ENCODE measurements at regions not wholly inside any gene's neighbourhood (a gene's known extent, or its start where the extent isn't known, plus 50 kb on each side); places are given as distances from the start of the nearest gene placed in this dataset.
A peak's percentile ranks its signal among the peaks of the same experiment; 100 is the strongest.

- no peak for DNase-seq
These were observed 434.4 kb upstream of the RGPD4 start for GRCh38 chr2:107392241-107392704.

- DNase-seq, result no peak
These were observed 433.2 kb upstream of the RGPD4 start for GRCh38 chr2:107393516-107393915.

- no peak for DNase-seq
These were observed 428.0 kb upstream of the RGPD4 start for GRCh38 chr2:107398683-107399082.

- DNase-seq, result no peak
These were observed 424.4 kb upstream of the RGPD4 start for GRCh38 chr2:107402330-107402729.

- no peak for DNase-seq
These were observed 421.4 kb upstream of the RGPD4 start for GRCh38 chr2:107405261-107405660.

GRCh38 chr2:107407017-107407416 lies 419.7 kb upstream of the RGPD4 start:
- no peak for DNase-seq

GRCh38 chr2:107407974-107408373 lies 418.7 kb upstream of the RGPD4 start:
- no peak for DNase-seq

GRCh38 chr2:107411267-107411666 lies 415.4 kb upstream of the RGPD4 start:
- DNase-seq, result no peak

- DNase-seq, result no peak
These were observed 414.3 kb upstream of the RGPD4 start for GRCh38 chr2:107412209-107412904.

- no peak for DNase-seq
These were observed 413.7 kb upstream of the RGPD4 start for GRCh38 chr2:107412981-107413380.

GRCh38 chr2:107414376-107414775 lies 412.3 kb upstream of the RGPD4 start:
- no peak for DNase-seq

- DNase-seq, result no peak
These were observed 408.0 kb upstream of the RGPD4 start for GRCh38 chr2:107418708-107419107.

GRCh38 chr2:107419191-107419590 lies 407.5 kb upstream of the RGPD4 start:
- DNase-seq, result no peak

GRCh38 chr2:107428781-107429180 lies 397.9 kb upstream of the RGPD4 start:
- no peak for DNase-seq

GRCh38 chr2:107430006-107430405 lies 396.7 kb upstream of the RGPD4 start:
- no peak for DNase-seq

- no peak for DNase-seq
These were observed 396.0 kb upstream of the RGPD4 start for GRCh38 chr2:107430596-107431266.

GRCh38 chr2:107436281-107436680 lies 390.4 kb upstream of the RGPD4 start:
- no peak for DNase-seq

GRCh38 chr2:107437265-107437664 lies 389.4 kb upstream of the RGPD4 start:
- no peak for DNase-seq

- DNase-seq, result no peak
These were observed 388.9 kb upstream of the RGPD4 start for GRCh38 chr2:107437807-107438206.

GRCh38 chr2:107448160-107448559 lies 378.5 kb upstream of the RGPD4 start:
- no peak for DNase-seq

- DNase-seq, result no peak
These were observed 365.4 kb upstream of the RGPD4 start for GRCh38 chr2:107461301-107461700.

- DNase-seq, result no peak
These were observed 364.5 kb upstream of the RGPD4 start for GRCh38 chr2:107462181-107462580.

- peak in 1 of 2 donors; percentile 22 for DNase-seq
These were observed 360.5 kb upstream of the RGPD4 start for GRCh38 chr2:107466241-107466640.

GRCh38 chr2:107466984-107467773 lies 359.5 kb upstream of the RGPD4 start:
- DNase-seq, result no peak
